ENCODE measurements at regions not wholly inside any gene's neighbourhood (a gene's known extent, or its start where the extent isn't known, plus 50 kb on each side); places are given as distances from the start of the nearest gene placed in this dataset.

GRCh38 chr18:30093376-30093775 lies 949.2 kb downstream of the DSC3 start:
- TF ChIP-seq CTCF (conservative IDR thresholded peaks at IDR 0.05; ENCODE audit: low read length) (no peak), EZH2phosphoT487 (IDR thresholded peaks at IDR 0.05; ENCODE audit: borderline replicate concordance) (no peak)
